HUES6 (cell line): ENCODE measurements at regions not wholly inside any gene's neighbourhood (a gene's known extent, or its start where the extent isn't known, plus 50 kb on each side); places are given as distances from the start of the nearest gene placed in this dataset.

Experiments
- H3K27ac ChIP-seq: 2 replicates; pipeline ENCODE4 v1.7.0; 2013; ENCODE audit warnings: low read depth, mild to moderate bottlenecking, low read length, inconsistent platforms
- H3K27me3 ChIP-seq: 2 replicates; pipeline ENCODE4 v1.6.1; 2013; ENCODE audit warnings: low read length; ENCODE audit not compliant: control insufficient read depth, insufficient read depth
- H3K36me3 ChIP-seq: 2 replicates; pipeline ENCODE4 v1.6.1; 2013; ENCODE audit warnings: low read length; ENCODE audit not compliant: control insufficient read depth, insufficient read depth
- H3K4me1 ChIP-seq: 2 replicates; pipeline ENCODE4 v1.6.1; 2013; ENCODE audit warnings: low read length; ENCODE audit not compliant: control insufficient read depth, insufficient read depth
- H3K4me3 ChIP-seq: 2 replicates; pipeline ENCODE4 v1.5.1; 2013; ENCODE audit warnings: low read depth, low read length
- H3K9ac ChIP-seq: one replicate; pipeline ENCODE4 v1.6.1; 2013; ENCODE audit warnings: mild to moderate bottlenecking, low read length
- H3K9me3 ChIP-seq: 2 replicates; pipeline ENCODE4 v1.6.1; 2013; ENCODE audit warnings: low read depth, low read length; ENCODE audit not compliant: control insufficient read depth, insufficient read depth

- H3K36me3 ChIP-seq = no peaks in the 10 kb centered on the region
- H3K4me3 ChIP-seq = no peak overlapping the region
- H3K9me3 ChIP-seq = peaks cover 45% of the 10 kb centered on the region; the same call in 1 of the 2 replicates
Measured at GRCh38 chr22:47898946-47899345, 1136.5 kb downstream of the TBC1D22A start.

DNA sequence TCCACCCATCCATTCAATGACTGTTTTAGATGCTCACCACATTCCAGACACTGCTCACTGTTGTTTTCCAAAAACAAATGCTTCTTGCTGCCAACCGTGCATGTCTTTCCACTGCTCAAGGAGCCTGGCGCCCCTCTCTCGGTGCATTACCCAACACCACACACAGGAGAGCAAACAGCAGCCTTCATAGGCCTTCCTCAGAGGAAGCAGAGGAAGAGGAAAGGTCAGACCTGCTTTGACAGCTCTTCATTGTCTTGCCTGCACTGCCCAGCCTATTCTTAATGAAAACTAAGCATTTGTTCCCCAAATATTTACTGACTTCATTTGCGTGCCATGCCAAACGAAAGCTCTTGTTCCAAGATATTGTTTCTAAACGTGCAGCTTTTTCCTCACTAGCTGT, 1129.2 kb downstream of the TBC1D22A start:
- Histone ChIP-seq H3K27me3 (no peaks in the 10 kb centered on the region), H3K4me3 (no peak overlapping the region), H3K9me3 (peaks cover 56% of the 10 kb centered on the region; the same call in 1 of the 2 replicates), H3K4me1 (no peaks in the 10 kb centered on the region), H3K36me3 (no peaks in the 10 kb centered on the region), H3K27ac (no peak overlapping the region), H3K9ac (no peak overlapping the region)

More at GRCh38 chr22:47898946-47899345, 1136.5 kb downstream of the TBC1D22A start:
- H3K27ac ChIP-seq = no peak overlapping the region
- H3K9ac ChIP-seq = no peak overlapping the region
- H3K4me1 ChIP-seq = no peaks in the 10 kb centered on the region
- H3K27me3 ChIP-seq = no peaks in the 10 kb centered on the region

GRCh38 chr22:47888817-47889216, 1126.4 kb downstream of the TBC1D22A start:
- H3K4me3 ChIP-seq = no peak overlapping the region
- H3K4me1 ChIP-seq = no peaks in the 10 kb centered on the region
- H3K27ac ChIP-seq = no peak overlapping the region
- H3K36me3 ChIP-seq = no peaks in the 10 kb centered on the region
- peaks cover 70% of the 10 kb centered on the region; the same call in 1 of the 2 replicates for H3K9me3 ChIP-seq
- no peak overlapping the region for H3K9ac ChIP-seq
- no peaks in the 10 kb centered on the region for H3K27me3 ChIP-seq

DNA sequence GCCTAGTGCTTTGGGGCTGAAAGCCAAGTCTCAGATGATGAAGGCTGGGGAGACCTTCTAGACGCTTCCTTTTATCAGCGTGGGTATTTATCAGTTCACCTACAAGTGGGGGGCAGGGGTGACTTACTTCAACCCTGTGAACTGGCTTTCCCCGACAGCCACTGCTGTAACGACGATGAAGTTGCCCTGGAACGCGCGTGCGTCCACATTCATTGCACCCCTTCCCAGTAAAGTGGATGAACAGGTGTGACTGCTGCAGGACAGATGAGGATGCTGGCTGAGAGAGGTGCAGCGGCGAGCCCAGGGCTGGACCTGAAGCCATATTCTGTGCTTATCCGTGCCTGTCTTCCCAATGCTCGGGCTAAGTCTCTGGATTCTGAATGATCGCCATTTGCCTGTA, 1122.3 kb downstream of the TBC1D22A start:
- H3K9me3 ChIP-seq = peaks cover 68% of the 10 kb centered on the region; the same call in 1 of the 2 replicates
- no peak overlapping the region for H3K27ac ChIP-seq
- no peaks in the 10 kb centered on the region for H3K4me1 ChIP-seq
- no peak overlapping the region for H3K4me3 ChIP-seq
- no peaks in the 10 kb centered on the region for H3K36me3 ChIP-seq
- no peak overlapping the region for H3K9ac ChIP-seq
- H3K27me3 ChIP-seq = no peaks in the 10 kb centered on the region

- peaks cover 69% of the 10 kb centered on the region; the same call in 1 of the 2 replicates for H3K9me3 ChIP-seq
- no peaks in the 10 kb centered on the region for H3K27me3 ChIP-seq
- no peak overlapping the region for H3K4me3 ChIP-seq
- H3K27ac ChIP-seq = no peak overlapping the region
- no peak overlapping the region for H3K9ac ChIP-seq
- no peaks in the 10 kb centered on the region for H3K4me1 ChIP-seq
- no peaks in the 10 kb centered on the region for H3K36me3 ChIP-seq
Measured at GRCh38 chr22:47884200-47884599, 1121.8 kb downstream of the TBC1D22A start.

DNA sequence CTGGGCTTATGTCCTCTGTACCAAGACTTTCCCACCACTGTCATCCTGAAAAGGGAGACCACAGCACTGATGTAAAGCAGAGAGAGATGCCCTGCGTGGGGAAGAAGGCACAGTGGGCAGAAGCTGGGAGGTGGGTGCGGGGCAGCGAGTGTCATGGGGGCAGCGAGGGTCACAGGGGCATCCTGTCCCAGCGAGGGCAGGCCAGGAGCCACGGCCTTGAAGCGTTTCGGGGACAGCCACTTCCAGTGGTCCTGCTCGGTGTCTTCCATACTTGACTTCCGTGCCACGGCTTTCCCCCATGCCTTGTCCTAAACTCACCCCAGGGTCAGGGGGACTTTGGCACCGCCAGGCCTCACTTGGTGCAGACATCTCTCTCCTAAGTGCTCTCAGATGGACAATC, 1121.3 kb downstream of the TBC1D22A start:
- Histone ChIP-seq H3K4me3 (no peak overlapping the region), H3K9me3 (peaks cover 68% of the 10 kb centered on the region; the same call in 1 of the 2 replicates), H3K4me1 (no peaks in the 10 kb centered on the region), H3K27me3 (no peaks in the 10 kb centered on the region), H3K9ac (no peak overlapping the region), H3K36me3 (no peaks in the 10 kb centered on the region), H3K27ac (no peak overlapping the region)

- Histone ChIP-seq H3K27ac (no peak overlapping the region), H3K9ac (no peak overlapping the region), H3K27me3 (no peaks in the 10 kb centered on the region; the same call in 1 of the 2 replicates), H3K4me1 (no peaks in the 10 kb centered on the region), H3K4me3 (no peak overlapping the region), H3K36me3 (no peaks in the 10 kb centered on the region), H3K9me3 (peaks cover 57% of the 10 kb centered on the region; the same call in 1 of the 2 replicates)
Measured at GRCh38 chr22:47879346-47879745, 1116.9 kb downstream of the TBC1D22A start.

DNA sequence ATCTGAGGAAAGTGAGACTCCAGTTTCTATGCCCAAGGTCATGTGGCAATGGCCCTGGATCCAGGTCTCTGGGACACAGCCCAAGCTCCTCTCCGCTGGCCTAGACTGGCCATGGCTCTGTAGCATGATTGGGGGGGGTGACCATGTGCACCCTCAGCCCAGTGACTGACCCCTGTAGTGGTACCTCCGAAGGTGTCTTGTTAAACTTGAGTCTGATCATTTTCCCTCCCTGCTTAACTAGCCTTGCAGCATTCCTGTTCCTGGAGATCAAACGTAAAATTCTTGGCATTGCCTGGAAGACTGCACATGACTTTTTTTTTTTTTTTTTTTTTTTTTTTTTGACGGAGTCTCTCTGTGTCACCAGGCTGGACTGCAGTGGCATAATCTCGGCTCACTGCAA, 1116.0 kb downstream of the TBC1D22A start:
- Histone ChIP-seq H3K36me3 (no peaks in the 10 kb centered on the region), H3K27ac (no peak overlapping the region), H3K4me1 (no peaks in the 10 kb centered on the region), H3K9ac (no peak overlapping the region), H3K9me3 (peaks cover 49% of the 10 kb centered on the region; the same call in 1 of the 2 replicates), H3K27me3 (no peaks in the 10 kb centered on the region; the same call in 1 of the 2 replicates), H3K4me3 (no peak overlapping the region)

- Histone ChIP-seq H3K36me3 (no peaks in the 10 kb centered on the region), H3K9me3 (peaks cover 36% of the 10 kb centered on the region), H3K9ac (no peak overlapping the region), H3K4me3 (no peak overlapping the region), H3K27me3 (no peaks in the 10 kb centered on the region; the same call in 1 of the 2 replicates), H3K4me1 (no peaks in the 10 kb centered on the region), H3K27ac (no peak overlapping the region)
Measured at GRCh38 chr22:47872761-47873535, 1110.5 kb downstream of the TBC1D22A start.

DNA sequence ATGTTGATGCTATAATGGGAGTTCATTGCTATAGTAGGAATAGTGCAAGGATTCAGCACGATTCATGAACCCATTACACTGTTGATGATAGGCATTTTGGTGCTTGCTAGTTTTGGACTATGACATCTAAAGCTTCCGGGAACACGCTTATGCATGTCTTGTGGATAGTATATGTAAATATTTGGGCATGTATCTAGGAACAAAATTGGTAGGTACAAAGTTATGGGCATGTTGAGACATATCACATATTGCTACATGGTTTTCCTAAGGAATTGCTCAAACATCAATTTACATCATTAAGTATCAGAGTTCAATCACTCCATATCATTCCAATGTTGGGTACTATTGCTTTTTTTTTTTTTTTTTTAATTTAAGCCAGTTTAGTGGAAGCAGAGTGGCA, 1103.2 kb downstream of the TBC1D22A start:
- Histone ChIP-seq H3K36me3 (no peaks in the 10 kb centered on the region), H3K4me3 (no peak overlapping the region), H3K9ac (no peak overlapping the region), H3K9me3 (peaks cover 59% of the 10 kb centered on the region), H3K27ac (no peak overlapping the region), H3K27me3 (no peaks in the 10 kb centered on the region), H3K4me1 (no peaks in the 10 kb centered on the region)

GRCh38 chr22:47862394-47862793, 1099.9 kb downstream of the TBC1D22A start:
- no peaks in the 10 kb centered on the region for H3K36me3 ChIP-seq
- no peak overlapping the region for H3K27ac ChIP-seq
- H3K4me1 ChIP-seq = no peaks in the 10 kb centered on the region
- H3K4me3 ChIP-seq = no peak overlapping the region
- H3K9ac ChIP-seq = no peak overlapping the region
- H3K9me3 ChIP-seq = peaks cover 59% of the 10 kb centered on the region
- H3K27me3 ChIP-seq = no peaks in the 10 kb centered on the region
